ENCODE measurements at regions not wholly inside any gene's neighbourhood (a gene's known extent, or its start where the extent isn't known, plus 50 kb on each side); places are given as distances from the start of the nearest gene placed in this dataset.

GRCh38 chr7:45387837-45388236, 186.3 kb upstream of the ADCY1 start:
- TF ChIP-seq CTCF (IDR thresholded peaks at IDR 0.05; ENCODE audit: borderline replicate concordance, extremely low read depth, insufficient read depth), result no peak
- Histone ChIP-seq H3K36me3 (ENCODE audit: control insufficient read depth in 2 of 3, insufficient read depth in 3 of 3, low read length in 3 of 3) (no peaks in the 10 kb centered on the region), H3K4me1 (ENCODE audit: control insufficient read depth in 2 of 3, insufficient read depth in 2 of 3, low read depth in 1 of 3, low read length in 3 of 3) (no peaks in the 10 kb centered on the region), H3K27me3 (ENCODE audit: control insufficient read depth, insufficient read depth, low read length) (no peaks in the 10 kb centered on the region), H3K4me3 (ENCODE audit: low read length in 3 of 3) (no peak overlapping the region), H3K9ac (ENCODE audit: low read length in 3 of 3) (no peak overlapping the region), H3K9me3 (ENCODE audit: control insufficient read depth in 2 of 3, insufficient read depth in 1 of 3, low read length in 3 of 3) (peaks cover 0 to 2% (median 0%) of the 10 kb centered on the region in 3 donors), H3K27ac (ENCODE audit: low read depth in 2 of 2, low read length in 2 of 2) (no peak overlapping the region)
- intact Hi-C loops (cut with DNase I), result no loop called here
- DNase-seq (no peak), FAIRE-seq (no peak)

- Histone ChIP-seq H3K9ac (ENCODE audit: low read length in 3 of 3) (no peak overlapping the region), H3K9me3 (ENCODE audit: control insufficient read depth in 2 of 3, insufficient read depth in 1 of 3, low read length in 3 of 3) (peaks cover 0 to 4% (median 2%) of the 10 kb centered on the region in 3 donors), H3K36me3 (ENCODE audit: control insufficient read depth in 2 of 3, insufficient read depth in 3 of 3, low read length in 3 of 3) (no peaks in the 10 kb centered on the region), H3K27ac (ENCODE audit: low read depth in 2 of 2, low read length in 2 of 2) (no peak overlapping the region), H3K27me3 (ENCODE audit: control insufficient read depth, insufficient read depth, low read length) (no peaks in the 10 kb centered on the region), H3K4me3 (ENCODE audit: low read length in 3 of 3) (no peak overlapping the region), H3K4me1 (ENCODE audit: control insufficient read depth in 2 of 3, insufficient read depth in 2 of 3, low read depth in 1 of 3, low read length in 3 of 3) (no peaks in the 10 kb centered on the region)
- TF ChIP-seq CTCF (IDR thresholded peaks at IDR 0.05; ENCODE audit: borderline replicate concordance, extremely low read depth, insufficient read depth), result no peak
- FAIRE-seq (no peak), DNase-seq (no peak)
- intact Hi-C loops (cut with DNase I), result no loop called here
Observed at GRCh38 chr7:45389073-45389872, 184.9 kb upstream of the ADCY1 start.

DNA sequence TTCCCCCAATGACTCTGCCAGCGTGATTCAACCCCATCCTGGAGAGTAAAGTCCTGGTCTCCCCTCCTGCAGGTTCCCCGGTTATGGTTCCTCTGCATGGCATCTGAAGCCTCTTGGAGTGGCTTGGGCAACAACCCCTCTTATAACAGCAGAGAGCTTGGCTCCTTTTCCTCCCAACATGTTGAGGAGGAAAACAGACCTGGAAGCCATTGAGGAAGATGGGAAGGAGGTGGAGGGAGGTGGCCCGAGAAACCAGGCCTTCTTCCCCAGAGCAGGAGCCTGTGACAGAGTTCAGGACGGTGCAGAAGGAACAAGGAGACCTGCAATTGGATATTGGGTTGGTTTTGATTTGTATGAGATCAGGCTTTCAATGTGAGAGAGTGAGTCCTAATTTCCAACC, 184.0 kb upstream of the ADCY1 start:
- no peak overlapping the region for H3K9ac ChIP-seq (ENCODE audit: low read length in 3 of 3)
- no peak for TF ChIP-seq CTCF (IDR thresholded peaks at IDR 0.05; ENCODE audit: borderline replicate concordance, extremely low read depth, insufficient read depth)

More for the DNA sequence above, 184.0 kb upstream of the ADCY1 start:
- peaks cover 0 to 6% (median 2%) of the 10 kb centered on the region in 3 donors for H3K9me3 ChIP-seq (ENCODE audit: control insufficient read depth in 2 of 3, insufficient read depth in 1 of 3, low read length in 3 of 3)
- H3K27me3 ChIP-seq (ENCODE audit: control insufficient read depth, insufficient read depth, low read length), result no peaks in the 10 kb centered on the region
- H3K4me3 ChIP-seq (ENCODE audit: low read length in 3 of 3), result no peak overlapping the region
- intact Hi-C loops (cut with DNase I), result no loop called here
- no peaks in the 10 kb centered on the region for H3K4me1 ChIP-seq (ENCODE audit: control insufficient read depth in 2 of 3, insufficient read depth in 2 of 3, low read depth in 1 of 3, low read length in 3 of 3)
- H3K27ac ChIP-seq (ENCODE audit: low read depth in 2 of 2, low read length in 2 of 2), result no peak overlapping the region
- FAIRE-seq (no peak), DNase-seq (no peak)
- no peaks in the 10 kb centered on the region for H3K36me3 ChIP-seq (ENCODE audit: control insufficient read depth in 2 of 3, insufficient read depth in 3 of 3, low read length in 3 of 3)

All from kidney (tissue), 13 donors.